Head of caudate nucleus (tissue), 42 donors: ENCODE measurements at regions not wholly inside any gene's neighbourhood (a gene's known extent, or its start where the extent isn't known, plus 50 kb on each side); places are given as distances from the start of the nearest gene placed in this dataset.

Experiments
- DNase-seq, 42 donors: peaks; one replicate each; pipeline versions ENCODE4 v3.0.0 to v3.0.0-alpha.2; 2020 to 2021; ENCODE audit warnings: mixed read lengths in 7 of 42
- intact Hi-C: fragments of 100-400 bp; cut with DNase I; formaldehyde crosslinking; loops from one replicate; pipeline ENCODE4 v1.15.0; 2022

DNA sequence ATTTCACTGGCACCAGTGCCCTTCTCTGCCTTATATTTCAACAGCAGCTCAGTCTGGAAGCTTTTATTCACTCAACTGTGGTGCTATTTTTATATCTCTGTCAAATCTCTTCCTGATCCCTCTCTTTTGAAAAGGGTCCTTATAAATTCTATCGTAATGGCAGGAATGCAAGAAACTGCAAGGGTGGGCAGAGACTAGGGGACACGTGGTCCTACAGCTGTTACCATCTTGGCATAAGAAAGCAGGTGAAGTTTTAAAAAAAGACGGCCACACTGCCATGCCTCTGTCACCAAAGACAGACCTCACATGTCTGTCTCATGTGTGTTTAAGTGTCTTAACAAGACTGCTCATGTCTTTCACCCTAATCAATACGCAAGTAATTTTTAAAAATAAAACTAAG is 368.4 kb upstream of the CDH11 start:
- DNase-seq, result no peak
- intact Hi-C loops, result no loop called here

DNA sequence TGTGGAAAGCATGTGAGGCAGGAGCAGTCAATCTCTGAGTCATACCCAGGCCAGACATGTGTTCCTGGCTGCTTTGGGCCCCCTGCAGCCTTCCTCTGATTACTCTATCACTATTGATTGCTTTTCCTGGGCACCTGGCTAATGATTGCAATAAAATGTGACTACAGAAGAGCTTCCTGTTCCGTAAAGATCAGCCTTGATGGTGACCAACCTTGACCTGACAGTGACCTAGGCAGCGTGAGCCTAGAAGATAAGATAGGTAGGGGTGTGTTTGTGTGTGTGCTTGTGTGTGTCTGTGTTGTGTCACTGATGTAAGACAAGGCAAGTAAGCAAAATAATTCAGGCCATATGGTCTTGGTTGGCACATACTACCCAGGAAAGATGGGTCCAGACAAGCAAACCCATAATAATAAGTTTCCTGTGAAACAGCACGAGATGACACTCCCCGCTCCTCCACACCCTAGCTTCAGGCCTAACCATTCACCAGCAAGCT is 367.7 kb upstream of the CDH11 start:
- intact Hi-C loops, result no loop called here

GRCh38 chr16:65487231-65487630 is 365.4 kb upstream of the CDH11 start:
- no peak for DNase-seq
- intact Hi-C loops, result no loop called here

More for the DNA sequence above, 367.7 kb upstream of the CDH11 start:
- no peak for DNase-seq

DNA sequence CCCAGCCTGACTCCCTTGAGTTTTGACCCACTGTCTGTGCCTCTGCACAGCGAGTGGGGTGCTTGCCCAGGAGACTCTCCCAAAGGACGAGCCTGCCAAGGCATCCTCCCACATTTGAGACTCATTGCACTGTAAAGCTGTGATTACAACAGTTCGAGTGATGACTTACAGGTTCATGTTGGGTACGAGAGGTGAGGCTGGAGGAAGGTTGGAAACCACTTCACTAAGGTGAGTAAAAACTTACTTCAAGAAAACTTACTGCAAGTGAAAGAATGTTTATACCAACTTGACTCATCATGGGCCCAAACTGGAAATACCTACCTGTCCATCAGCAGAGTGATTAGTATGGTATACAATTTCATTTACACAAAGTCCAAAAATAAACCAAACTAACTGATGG is 360.1 kb upstream of the CDH11 start:
- DNase-seq, result no peak
- intact Hi-C loops, result no loop called here

- DNase-seq, result no peak
- intact Hi-C loops, result no loop called here
Measured at GRCh38 chr16:65480281-65481091, 358.6 kb upstream of the CDH11 start.

- intact Hi-C loops, result no loop called here
Measured at GRCh38 chr16:65476448-65476955, 354.6 kb upstream of the CDH11 start.

DNA sequence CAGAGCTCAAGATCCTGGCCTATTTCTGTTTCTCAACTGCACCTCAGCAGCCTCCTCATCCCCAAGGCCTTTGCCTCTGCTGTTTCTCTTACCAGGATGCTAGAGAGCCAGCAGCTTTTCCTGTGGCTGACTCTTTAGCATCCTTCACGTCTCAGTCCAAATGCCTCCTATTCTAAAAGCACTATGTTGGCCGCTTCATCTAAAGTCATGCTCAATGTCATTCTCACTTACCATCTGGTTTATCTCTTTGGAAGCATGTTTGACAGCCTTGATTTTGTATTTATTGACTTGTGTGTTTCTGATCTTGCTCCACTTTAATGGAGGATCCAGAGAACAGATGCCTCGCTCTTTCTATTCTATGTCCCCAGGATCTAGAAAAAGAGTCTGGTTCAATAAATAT is 351.8 kb upstream of the CDH11 start:
- intact Hi-C loops, result no loop called here
- DNase-seq, result no peak

More at GRCh38 chr16:65476448-65476955, 354.6 kb upstream of the CDH11 start:
- DNase-seq, result no peak

DNA sequence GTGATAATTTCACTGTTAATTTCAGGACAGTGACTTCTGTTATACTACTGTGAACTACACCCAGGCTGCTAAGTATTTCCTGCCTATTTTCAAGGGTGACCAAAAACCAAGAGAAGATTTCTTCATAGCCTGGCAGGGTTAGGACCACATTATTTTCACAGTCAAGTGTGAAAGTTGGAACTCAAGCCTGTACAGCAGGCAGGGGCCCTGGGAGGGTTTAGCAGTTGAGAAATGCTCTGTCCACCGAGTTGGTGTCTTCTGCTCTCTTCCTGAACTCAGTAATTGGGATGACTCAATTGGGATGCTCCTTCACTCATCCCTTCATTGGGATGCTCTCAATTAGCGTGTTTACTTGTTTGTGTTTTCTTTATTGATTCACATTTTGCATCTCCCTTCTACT is 347.3 kb upstream of the CDH11 start:
- intact Hi-C loops, result no loop called here

DNA sequence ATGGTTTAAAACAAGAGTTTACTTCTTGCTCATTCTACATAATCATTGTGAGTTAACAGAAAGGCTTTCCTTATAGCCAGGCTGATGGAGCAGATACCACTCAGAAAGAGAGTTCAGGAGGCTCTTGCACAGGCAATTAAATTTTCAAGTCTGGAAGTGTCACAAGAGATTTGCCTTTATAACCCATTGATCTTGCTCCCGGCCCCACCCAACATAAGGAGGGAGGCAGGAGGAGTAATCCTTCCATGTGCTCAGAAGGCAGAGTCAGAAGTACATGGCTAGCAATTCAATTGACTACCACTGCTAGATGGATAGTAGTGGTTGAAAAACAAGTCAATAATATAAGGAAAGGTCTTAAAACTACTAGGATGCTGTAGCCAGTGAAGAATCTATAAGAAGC is 346.3 kb upstream of the CDH11 start:
- intact Hi-C loops, result no loop called here
- DNase-seq, result no peak

More for the DNA sequence above, 347.3 kb upstream of the CDH11 start:
- no peak for DNase-seq

GRCh38 chr16:65463652-65464260 is 341.9 kb upstream of the CDH11 start:
- intact Hi-C loops, result no loop called here
- no peak for DNase-seq

- intact Hi-C loops, result no loop called here
Measured at GRCh38 chr16:65457084-65457483, 335.2 kb upstream of the CDH11 start.

DNA sequence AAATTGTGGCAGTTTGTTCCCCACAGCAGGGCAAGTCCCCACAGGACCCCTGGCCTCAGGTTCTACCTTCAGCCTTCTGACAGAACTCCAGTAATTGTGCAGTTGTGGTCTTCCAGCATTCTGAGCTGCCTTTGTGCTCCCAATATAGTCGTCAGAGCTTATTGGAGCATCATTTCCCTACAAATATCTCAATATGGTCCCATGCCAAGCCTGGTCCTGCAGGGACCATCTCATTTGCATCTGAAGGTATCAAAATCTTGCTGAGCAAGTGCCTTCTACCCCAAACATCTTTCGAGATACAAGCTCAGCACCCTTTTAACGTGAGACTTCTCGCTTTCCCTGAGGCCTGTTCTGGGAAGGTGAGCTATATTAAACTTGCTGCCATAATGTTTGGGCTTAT is 333.9 kb upstream of the CDH11 start:
- DNase-seq, result no peak
- intact Hi-C loops, result no loop called here

More at GRCh38 chr16:65457084-65457483, 335.2 kb upstream of the CDH11 start:
- no peak for DNase-seq

- intact Hi-C loops, result no loop called here
Measured at GRCh38 chr16:65453646-65454045, 331.8 kb upstream of the CDH11 start.

DNA sequence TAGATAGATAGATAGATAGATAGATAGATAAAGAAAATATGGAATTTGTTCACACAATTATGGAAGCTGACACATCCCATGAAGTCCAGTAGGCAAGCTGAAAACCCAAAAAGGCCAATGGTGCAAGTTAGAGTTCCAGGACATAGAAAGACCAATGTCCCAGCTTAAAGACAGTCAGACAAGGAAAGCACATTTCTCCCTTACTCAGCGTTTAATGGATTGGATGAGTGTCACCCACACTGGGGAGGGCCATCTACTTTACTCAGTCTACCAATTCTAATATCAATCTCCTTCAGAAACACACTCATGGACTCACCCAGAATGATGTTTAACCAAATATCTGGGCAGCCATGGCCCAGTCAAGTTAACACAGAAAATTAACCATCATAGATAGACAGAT is 327.7 kb upstream of the CDH11 start:
- intact Hi-C loops, result no loop called here
- DNase-seq, result no peak

More at GRCh38 chr16:65453646-65454045, 331.8 kb upstream of the CDH11 start:
- no peak for DNase-seq

GRCh38 chr16:65446427-65446826 is 324.6 kb upstream of the CDH11 start:
- DNase-seq, result no peak
- intact Hi-C loops, result no loop called here

- DNase-seq, result no peak
- intact Hi-C loops, result no loop called here
Measured at GRCh38 chr16:65445313-65446260, 323.7 kb upstream of the CDH11 start.

- intact Hi-C loops, result no loop called here
- DNase-seq, result no peak
Measured at GRCh38 chr16:65441501-65441900, 319.6 kb upstream of the CDH11 start.

GRCh38 chr16:65429504-65430181 is 307.8 kb upstream of the CDH11 start:
- DNase-seq, result no peak
- intact Hi-C loops, result no loop called here

- no peak for DNase-seq
- intact Hi-C loops, result no loop called here
Measured at GRCh38 chr16:65426484-65426883, 304.6 kb upstream of the CDH11 start.
